DND-41 (cell line): ENCODE measurements at regions not wholly inside any gene's neighbourhood (a gene's known extent, or its start where the extent isn't known, plus 50 kb on each side); places are given as distances from the start of the nearest gene placed in this dataset.
A peak's percentile ranks its signal among the peaks of the same experiment; 100 is the strongest.

ENCODE experiments used
- ATAC-seq: fragments of 200-7000 bp; cut with Tn5 transposase; 3 replicates; pipeline ENCODE4 v1.9.1; 2021; ENCODE audit warnings: low read depth; ENCODE audit not compliant: insufficient read depth
- DNase-seq: peaks from one replicate; pipeline ENCODE4 v3.0.0-alpha.2; 2020
- H2AFZ ChIP-seq: 2 replicates; pipeline ENCODE4 v1.6.0; 2012; ENCODE audit warnings: low read depth, low read length
- H3K27ac ChIP-seq: 2 replicates; pipeline ENCODE4 v1.5.1; 2012; ENCODE audit warnings: low read length, inconsistent platforms
- H3K27me3 ChIP-seq: fragments of 200-600 bp; sonication (generic); 2 replicates; pipeline ENCODE4 v1.6.0; 2012; ENCODE audit warnings: low read length, mild to moderate bottlenecking, inconsistent platforms; ENCODE audit not compliant: insufficient read depth, poor library complexity
- H3K36me3 ChIP-seq: 2 replicates; pipeline ENCODE4 v1.5.1; 2012; ENCODE audit warnings: low read length, inconsistent platforms; ENCODE audit not compliant: insufficient read depth
- H3K4me1 ChIP-seq: 2 replicates; pipeline ENCODE4 v1.5.1; 2012; ENCODE audit warnings: mild to moderate bottlenecking, low read length; ENCODE audit not compliant: insufficient read depth
- H3K4me2 ChIP-seq: 2 replicates; pipeline ENCODE4 v1.6.0; 2012; ENCODE audit warnings: mild to moderate bottlenecking, moderate library complexity, low read length, inconsistent platforms; ENCODE audit not compliant: insufficient read depth
- H3K4me3 ChIP-seq, 2 experiments: fragments of 200-600 bp in 1 of 2; shearing (Covaris generic) in 1 of 2; 2 replicates each; pipeline ENCODE4 v1.5.1; 2012 to 2016; ENCODE audit warnings: inconsistent platforms in 2 of 2, low read length in 2 of 2, mild to moderate bottlenecking in 2 of 2, low read depth in 1 of 2, moderate library complexity in 1 of 2
- H3K79me2 ChIP-seq: 2 replicates; pipeline ENCODE4 v1.6.0; 2012; ENCODE audit warnings: low read length, inconsistent platforms; ENCODE audit not compliant: insufficient read depth
- H3K9ac ChIP-seq: 2 replicates; pipeline ENCODE4 v1.6.0; 2012; ENCODE audit warnings: low read depth, mild to moderate bottlenecking, inconsistent platforms, low read length, moderate library complexity
- H3K9me3 ChIP-seq: 2 replicates; pipeline ENCODE4 v1.5.1; 2012; ENCODE audit warnings: low read length, moderate library complexity, mild to moderate bottlenecking, inconsistent platforms; ENCODE audit not compliant: insufficient read depth, severe bottlenecking
- H4K20me1 ChIP-seq: 2 replicates; pipeline ENCODE4 v1.6.0; 2012; ENCODE audit warnings: low read length; ENCODE audit not compliant: insufficient read depth
- CTCF ChIP-seq: IDR thresholded peaks from 2 replicates; pipeline ENCODE4 v1.5.1; 2012; ENCODE audit warnings: borderline replicate concordance, low read length, moderate library complexity, mild to moderate bottlenecking; ENCODE audit not compliant: poor library complexity, severe bottlenecking; ENCODE audit errors: extremely low read depth
- EZH2 ChIP-seq: IDR thresholded peaks from 3 replicates; pipeline ENCODE4 v1.6.1; 2012; ENCODE audit warnings: borderline replicate concordance, low read depth, mild to moderate bottlenecking, moderate library complexity, low read length, inconsistent platforms; ENCODE audit not compliant: severe bottlenecking

GRCh38 chr13:82356667-82357410, 1525.4 kb downstream of the SLITRK1 start:
- Histone ChIP-seq H4K20me1 (no peaks in the 10 kb centered on the region), H3K27me3 (no peaks in the 10 kb centered on the region), H2AFZ (no peak overlapping the region), H3K9ac (no peak overlapping the region), H3K79me2 (no peaks in the 10 kb centered on the region), H3K36me3 (no peaks in the 10 kb centered on the region), H3K27ac (no peak overlapping the region), H3K4me2 (no peak overlapping the region), H3K4me1 (no peaks in the 10 kb centered on the region), H3K4me3 (no peak overlapping the region), H3K9me3 (no peaks in the 10 kb centered on the region)
- no peak for ATAC-seq
- DNase-seq: no peak
- no peak for TF ChIP-seq CTCF
- TF ChIP-seq EZH2: no peak

- no peaks in the 10 kb centered on the region for H4K20me1 ChIP-seq
- H3K9me3 ChIP-seq: no peaks in the 10 kb centered on the region
- ATAC-seq (no peak), DNase-seq (no peak)
- H3K4me3 ChIP-seq: no peak overlapping the region
- H3K27ac ChIP-seq: no peak overlapping the region
- no peaks in the 10 kb centered on the region for H3K79me2 ChIP-seq
- no peak overlapping the region for H3K4me2 ChIP-seq
- H3K27me3 ChIP-seq: no peaks in the 10 kb centered on the region
- H3K9ac ChIP-seq: no peak overlapping the region
- H3K4me1 ChIP-seq: no peaks in the 10 kb centered on the region
- no peak overlapping the region for H2AFZ ChIP-seq
- no peaks in the 10 kb centered on the region for H3K36me3 ChIP-seq
- TF ChIP-seq CTCF: no peak
- TF ChIP-seq EZH2: no peak
Measured at GRCh38 chr13:82344867-82345266, 1537.4 kb downstream of the SLITRK1 start.

GRCh38 chr13:82341116-82341515, 1541.2 kb downstream of the SLITRK1 start:
- H4K20me1 ChIP-seq: no peaks in the 10 kb centered on the region
- H3K27ac ChIP-seq: no peak overlapping the region
- no peaks in the 10 kb centered on the region for H3K79me2 ChIP-seq
- no peak overlapping the region for H3K4me2 ChIP-seq
- H3K4me1 ChIP-seq: no peaks in the 10 kb centered on the region
- TF ChIP-seq CTCF: no peak
- no peak for TF ChIP-seq EZH2
- DNase-seq (no peak), ATAC-seq (no peak)
- H3K27me3 ChIP-seq: no peaks in the 10 kb centered on the region
- H3K36me3 ChIP-seq: no peaks in the 10 kb centered on the region
- H2AFZ ChIP-seq: no peak overlapping the region
- H3K9me3 ChIP-seq: no peaks in the 10 kb centered on the region
- no peak overlapping the region for H3K4me3 ChIP-seq
- no peak overlapping the region for H3K9ac ChIP-seq

- Histone ChIP-seq H3K79me2 (no peaks in the 10 kb centered on the region), H3K9me3 (peaks cover 4% of the 10 kb centered on the region), H3K36me3 (no peaks in the 10 kb centered on the region), H4K20me1 (no peaks in the 10 kb centered on the region), H2AFZ (no peak overlapping the region), H3K4me1 (no peaks in the 10 kb centered on the region), H3K27ac (no peak overlapping the region), H3K4me2 (no peak overlapping the region), H3K9ac (no peak overlapping the region), H3K27me3 (no peaks in the 10 kb centered on the region), H3K4me3 (no peak overlapping the region)
- no peak for ATAC-seq
- DNase-seq: no peak
- TF ChIP-seq CTCF: peak; percentile 51
- no peak for TF ChIP-seq EZH2
Measured at GRCh38 chr13:82330499-82330898, 1551.8 kb downstream of the SLITRK1 start.
